MM.1S (cell line): ENCODE measurements at regions not wholly inside any gene's neighbourhood (a gene's known extent, or its start where the extent isn't known, plus 50 kb on each side); places are given as distances from the start of the nearest gene placed in this dataset.

Experiments used
- DNase-seq: peaks from one replicate; pipeline ENCODE4 v3.0.0-alpha.2; 2015
- H2AFZ ChIP-seq: fragments of 300-600 bp; sonication (generic); 2 replicates; pipeline ENCODE4 v1.6.0; 2016; ENCODE audit warnings: antibody characterized with exemption, low read length
- H3F3A ChIP-seq: fragments of 300-600 bp; sonication (generic); 2 replicates; pipeline ENCODE4 v1.6.1; 2016; ENCODE audit warnings: mild to moderate bottlenecking, antibody characterized with exemption, low read length, moderate library complexity, mixed read lengths; ENCODE audit not compliant: insufficient read depth
- H3K27ac ChIP-seq: fragments of 300-600 bp; sonication (generic); 2 replicates; pipeline ENCODE4 v1.5.1; 2016; ENCODE audit warnings: mild to moderate bottlenecking, low read length
- H3K27me3 ChIP-seq: fragments of 300-600 bp; sonication (generic); replicated peaks from 2 replicates; pipeline ENCODE4 v1.6.0; 2016; ENCODE audit warnings: low read length; ENCODE audit not compliant: insufficient read depth
- H3K36me3 ChIP-seq: fragments of 300-600 bp; sonication (generic); replicated peaks from 2 replicates; pipeline ENCODE4 v1.6.1; 2016; ENCODE audit warnings: mild to moderate bottlenecking, low read length, mixed read lengths; ENCODE audit not compliant: insufficient read depth
- H3K4me1 ChIP-seq: fragments of 300-600 bp; sonication (generic); 2 replicates; pipeline ENCODE4 v1.6.1; 2016; ENCODE audit warnings: low read length, mixed read lengths
- H3K4me2 ChIP-seq: fragments of 300-600 bp; sonication (generic); 2 replicates; pipeline ENCODE4 v1.6.0; 2016; ENCODE audit warnings: low read depth, low read length
- H3K4me3 ChIP-seq: fragments of 300-600 bp; sonication (generic); 2 replicates; pipeline ENCODE4 v1.5.1; 2016; ENCODE audit warnings: low read length, mixed read lengths
- H3K79me2 ChIP-seq: fragments of 300-600 bp; sonication (generic); 2 replicates; pipeline ENCODE4 v1.6.1; 2016; ENCODE audit warnings: mixed run types, low read length, mixed read lengths
- H3K9ac ChIP-seq: fragments of 300-600 bp; sonication (generic); 2 replicates; pipeline ENCODE4 v1.6.1; 2016; ENCODE audit warnings: low read length, mixed read lengths
- H3K9me2 ChIP-seq: fragments of 300-600 bp; sonication (generic); replicated peaks from 2 replicates; pipeline ENCODE4 v1.6.1; 2016; ENCODE audit warnings: mild to moderate bottlenecking, low read length, mixed read lengths; ENCODE audit not compliant: insufficient read depth
- H3K9me3 ChIP-seq: fragments of 300-600 bp; sonication (generic); replicated peaks from 2 replicates; pipeline ENCODE4 v1.6.1; 2016; ENCODE audit warnings: mild to moderate bottlenecking, low read length, mixed read lengths; ENCODE audit not compliant: insufficient read depth
- H4K20me1 ChIP-seq: fragments of 300-600 bp; sonication (generic); 2 replicates; pipeline ENCODE4 v1.6.1; 2016; ENCODE audit warnings: mild to moderate bottlenecking, low read length, moderate library complexity, mixed read lengths; ENCODE audit not compliant: insufficient read depth
- EZH2 ChIP-seq: fragments of 300-600 bp; sonication (generic); optimal IDR thresholded peaks from 2 replicates; pipeline ENCODE3; 2017; ENCODE audit warnings: low read depth, mild to moderate bottlenecking, antibody characterized with exemption, low read length, mixed read lengths
- EZH2phosphoT487 ChIP-seq: fragments of 300-600 bp; sonication (generic); IDR thresholded peaks from 2 replicates; pipeline ENCODE4 v1.6.1; 2018; ENCODE audit warnings: antibody characterized with exemption, low read length
- TF ChIP-seq, protein P1 (sequence below): fragments of 300-600 bp; sonication (generic); IDR thresholded peaks from 2 replicates; pipeline ENCODE4 v1.5.1; 2016; ENCODE audit warnings: antibody characterized with exemption, low read length, mixed read lengths

DNA sequence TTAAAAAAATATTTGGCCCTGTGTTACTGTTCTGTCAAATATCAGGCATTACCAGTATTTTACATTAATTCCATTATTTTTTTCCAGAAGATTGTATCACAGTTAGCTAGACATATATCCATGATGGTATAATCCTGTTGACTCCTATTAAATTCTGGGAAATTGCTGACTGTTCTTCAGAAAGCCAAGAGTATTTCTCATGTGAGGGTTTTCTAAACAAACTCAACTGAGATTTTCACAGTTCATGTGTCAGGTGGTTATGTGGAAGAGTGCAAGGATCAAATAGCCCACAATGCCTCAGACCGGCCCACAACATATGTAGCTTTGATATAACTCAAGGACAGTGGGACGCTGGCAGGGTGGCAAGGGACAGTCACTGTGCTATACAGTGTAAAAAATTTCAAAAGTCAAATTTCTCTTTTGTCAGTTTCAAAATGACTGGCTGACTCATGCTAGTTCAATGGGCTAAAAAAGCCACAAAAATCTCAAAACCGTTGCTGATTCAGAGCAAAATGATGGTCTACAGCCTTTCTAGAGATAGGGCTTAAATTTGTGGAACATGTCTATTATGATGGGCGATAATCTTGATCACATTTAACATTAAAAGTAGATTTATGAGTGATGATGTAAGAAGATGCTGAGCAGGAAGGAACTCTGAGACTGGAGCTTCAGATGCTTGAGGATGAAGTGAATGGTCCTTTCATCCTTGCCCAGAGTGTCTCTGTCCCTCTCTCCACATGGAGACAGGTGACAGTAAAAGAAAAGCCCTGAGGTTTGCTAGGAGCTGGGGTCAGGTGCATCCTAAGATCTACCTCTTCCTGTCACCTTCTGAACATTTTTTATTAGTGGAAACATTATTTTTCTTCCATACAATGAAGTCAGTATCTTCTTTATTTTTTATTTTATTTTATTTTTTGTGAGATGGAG is 175.8 kb upstream of the PIEZO2 start:
- H3K4me2 ChIP-seq = peak overlapping the region; percentile 19; the same call in 1 of the 2 replicates
- TF ChIP-seq, protein P1, sequence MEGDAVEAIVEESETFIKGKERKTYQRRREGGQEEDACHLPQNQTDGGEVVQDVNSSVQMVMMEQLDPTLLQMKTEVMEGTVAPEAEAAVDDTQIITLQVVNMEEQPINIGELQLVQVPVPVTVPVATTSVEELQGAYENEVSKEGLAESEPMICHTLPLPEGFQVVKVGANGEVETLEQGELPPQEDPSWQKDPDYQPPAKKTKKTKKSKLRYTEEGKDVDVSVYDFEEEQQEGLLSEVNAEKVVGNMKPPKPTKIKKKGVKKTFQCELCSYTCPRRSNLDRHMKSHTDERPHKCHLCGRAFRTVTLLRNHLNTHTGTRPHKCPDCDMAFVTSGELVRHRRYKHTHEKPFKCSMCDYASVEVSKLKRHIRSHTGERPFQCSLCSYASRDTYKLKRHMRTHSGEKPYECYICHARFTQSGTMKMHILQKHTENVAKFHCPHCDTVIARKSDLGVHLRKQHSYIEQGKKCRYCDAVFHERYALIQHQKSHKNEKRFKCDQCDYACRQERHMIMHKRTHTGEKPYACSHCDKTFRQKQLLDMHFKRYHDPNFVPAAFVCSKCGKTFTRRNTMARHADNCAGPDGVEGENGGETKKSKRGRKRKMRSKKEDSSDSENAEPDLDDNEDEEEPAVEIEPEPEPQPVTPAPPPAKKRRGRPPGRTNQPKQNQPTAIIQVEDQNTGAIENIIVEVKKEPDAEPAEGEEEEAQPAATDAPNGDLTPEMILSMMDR = no peak
- TF ChIP-seq EZH2 (no peak), EZH2phosphoT487 (no peak)
- H3K9ac ChIP-seq = no peak overlapping the region
- peaks cover 17% of the 10 kb centered on the region for H3K4me1 ChIP-seq
- H3K9me2 ChIP-seq = no peaks in the 10 kb centered on the region
- no peaks in the 10 kb centered on the region for H3K27me3 ChIP-seq
- no peak overlapping the region for H2AFZ ChIP-seq
- H3K4me3 ChIP-seq = no peak overlapping the region
- peak; percentile 56 for DNase-seq
- no peaks in the 10 kb centered on the region; the same call in 1 of the 2 replicates for H3F3A ChIP-seq
- H3K36me3 ChIP-seq = no peaks in the 10 kb centered on the region
- no peaks in the 10 kb centered on the region for H3K79me2 ChIP-seq
- H4K20me1 ChIP-seq = no peaks in the 10 kb centered on the region
- H3K27ac ChIP-seq = no peak overlapping the region
- no peaks in the 10 kb centered on the region for H3K9me3 ChIP-seq

DNA sequence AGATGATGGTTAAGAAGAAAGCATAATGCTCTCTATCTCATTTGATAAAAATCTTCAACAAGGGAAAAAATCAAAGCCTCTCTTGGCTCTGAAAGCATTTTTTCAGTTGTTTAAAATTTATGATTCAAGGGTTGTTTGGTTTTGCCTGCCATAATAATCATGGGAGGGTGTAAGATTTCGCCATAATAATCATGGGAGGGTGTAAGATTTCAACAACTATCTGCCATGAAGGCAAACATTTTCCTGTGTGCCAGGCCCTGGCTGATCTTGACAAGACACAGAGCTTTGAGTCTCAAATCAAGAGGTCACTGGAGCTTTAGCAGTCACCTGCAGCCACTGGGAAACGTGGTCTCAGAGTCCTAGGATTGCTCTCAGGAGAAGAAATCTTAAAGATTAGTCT is 175.1 kb upstream of the PIEZO2 start:
- H3K36me3 ChIP-seq = no peaks in the 10 kb centered on the region
- no peaks in the 10 kb centered on the region for H3K27me3 ChIP-seq
- no peaks in the 10 kb centered on the region for H3K9me2 ChIP-seq
- no peaks in the 10 kb centered on the region for H3K79me2 ChIP-seq
- no peaks in the 10 kb centered on the region for H3K9me3 ChIP-seq
- H2AFZ ChIP-seq = no peak overlapping the region
- H3K27ac ChIP-seq = no peak overlapping the region
- no peak overlapping the region for H3K9ac ChIP-seq
- no peaks in the 10 kb centered on the region; the same call in 1 of the 2 replicates for H3F3A ChIP-seq
- H3K4me3 ChIP-seq = no peak overlapping the region
- H4K20me1 ChIP-seq = no peaks in the 10 kb centered on the region
- no peak for TF ChIP-seq EZH2
- TF ChIP-seq EZH2phosphoT487 = no peak
- TF ChIP-seq, protein P1 = no peak
- no peak for DNase-seq
- H3K4me2 ChIP-seq = no peak overlapping the region
- peaks cover 17% of the 10 kb centered on the region for H3K4me1 ChIP-seq

DNA sequence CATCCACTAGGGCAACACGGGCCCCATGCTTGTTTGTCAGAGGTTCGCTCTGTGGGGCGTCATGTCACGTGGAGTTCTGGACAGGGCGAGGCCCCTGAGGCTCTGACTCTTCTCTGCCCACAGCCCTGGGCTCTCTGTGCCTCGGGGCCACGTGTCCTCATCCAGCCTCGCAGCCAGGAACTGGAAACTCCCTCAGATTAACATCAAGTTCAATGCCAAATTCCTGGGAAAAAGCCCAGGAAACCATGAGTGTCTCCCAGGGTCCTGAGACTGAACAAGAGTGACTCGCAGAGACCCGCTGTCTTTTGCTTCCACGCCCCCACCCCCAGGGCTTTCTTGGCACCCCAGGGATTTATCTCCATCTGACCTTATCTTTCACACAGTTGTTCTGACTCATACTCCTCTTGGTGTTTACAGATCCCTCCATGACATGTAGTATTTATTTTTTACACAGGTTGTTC is 174.0 kb upstream of the PIEZO2 start:
- no peaks in the 10 kb centered on the region for H3K79me2 ChIP-seq
- H3K27ac ChIP-seq = no peak overlapping the region
- DNase-seq = no peak
- H3K4me1 ChIP-seq = peaks cover 17% of the 10 kb centered on the region
- H3K9me3 ChIP-seq = no peaks in the 10 kb centered on the region
- TF ChIP-seq EZH2phosphoT487 (no peak), EZH2 (no peak)
- TF ChIP-seq, protein P1 = no peak
- no peak overlapping the region for H3K4me3 ChIP-seq
- H3K27me3 ChIP-seq = no peaks in the 10 kb centered on the region
- no peaks in the 10 kb centered on the region for H4K20me1 ChIP-seq
- no peak overlapping the region for H3K9ac ChIP-seq
- H2AFZ ChIP-seq = no peak overlapping the region
- H3F3A ChIP-seq = no peaks in the 10 kb centered on the region; the same call in 1 of the 2 replicates
- H3K4me2 ChIP-seq = no peak overlapping the region
- no peaks in the 10 kb centered on the region for H3K36me3 ChIP-seq
- no peaks in the 10 kb centered on the region for H3K9me2 ChIP-seq
